ENCODE measurements at regions not wholly inside any gene's neighbourhood (a gene's known extent, or its start where the extent isn't known, plus 50 kb on each side); places are given as distances from the start of the nearest gene placed in this dataset.

- TF ChIP-seq CTCF (IDR thresholded peaks at IDR 0.05; ENCODE audit: low read length) (no peak), EZH2 (optimal IDR thresholded peaks at IDR 0.05; ENCODE audit: low read depth, low read length) (no peak)
Observed at GRCh38 chr4:170413951-170414350, 324.2 kb upstream of the AADAT start.
